ENCODE measurements at regions not wholly inside any gene's neighbourhood (a gene's known extent, or its start where the extent isn't known, plus 50 kb on each side); places are given as distances from the start of the nearest gene placed in this dataset.

GRCh38 chr10:131685007-131685406 lies 215.8 kb upstream of the PPP2R2D start:
- TF ChIP-seq, protein P1, sequence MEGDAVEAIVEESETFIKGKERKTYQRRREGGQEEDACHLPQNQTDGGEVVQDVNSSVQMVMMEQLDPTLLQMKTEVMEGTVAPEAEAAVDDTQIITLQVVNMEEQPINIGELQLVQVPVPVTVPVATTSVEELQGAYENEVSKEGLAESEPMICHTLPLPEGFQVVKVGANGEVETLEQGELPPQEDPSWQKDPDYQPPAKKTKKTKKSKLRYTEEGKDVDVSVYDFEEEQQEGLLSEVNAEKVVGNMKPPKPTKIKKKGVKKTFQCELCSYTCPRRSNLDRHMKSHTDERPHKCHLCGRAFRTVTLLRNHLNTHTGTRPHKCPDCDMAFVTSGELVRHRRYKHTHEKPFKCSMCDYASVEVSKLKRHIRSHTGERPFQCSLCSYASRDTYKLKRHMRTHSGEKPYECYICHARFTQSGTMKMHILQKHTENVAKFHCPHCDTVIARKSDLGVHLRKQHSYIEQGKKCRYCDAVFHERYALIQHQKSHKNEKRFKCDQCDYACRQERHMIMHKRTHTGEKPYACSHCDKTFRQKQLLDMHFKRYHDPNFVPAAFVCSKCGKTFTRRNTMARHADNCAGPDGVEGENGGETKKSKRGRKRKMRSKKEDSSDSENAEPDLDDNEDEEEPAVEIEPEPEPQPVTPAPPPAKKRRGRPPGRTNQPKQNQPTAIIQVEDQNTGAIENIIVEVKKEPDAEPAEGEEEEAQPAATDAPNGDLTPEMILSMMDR (IDR thresholded peaks at IDR 0.05) = no peak
- TF ChIP-seq POLR2A (IDR thresholded peaks at IDR 0.05) (no peak), EP300 (IDR thresholded peaks at IDR 0.05) (no peak)
